ENCODE measurements at regions not wholly inside any gene's neighbourhood (a gene's known extent, or its start where the extent isn't known, plus 50 kb on each side); places are given as distances from the start of the nearest gene placed in this dataset.

GRCh38 chr14:71289536-71289935, 382.3 kb downstream of the PCNX1 start:
- Histone ChIP-seq H3K9me3 (no peaks in the 10 kb centered on the region), H3K4me3 (no peak overlapping the region), H3K36me3 (no peaks in the 10 kb centered on the region), H3K4me1 (replicated peaks) (no peaks in the 10 kb centered on the region), H3K27me3 (replicated peaks; ENCODE audit: insufficient read depth) (no peaks in the 10 kb centered on the region), H3K27ac (no peak overlapping the region)
- no peak for DNase-seq (ENCODE audit: low spot score)
- TF ChIP-seq POLR2AphosphoS5 (IDR thresholded peaks at IDR 0.05) (no peak), CTCF (IDR thresholded peaks at IDR 0.05) (no peak), POLR2A (IDR thresholded peaks at IDR 0.05) (no peak)
- 72% methylated on average over 4 of the region's 4 CpGs for WGBS
- intact Hi-C loops (cut with DNase I) = no loop called here

- Histone ChIP-seq H3K27ac (no peak overlapping the region), H3K9me3 (no peaks in the 10 kb centered on the region), H3K36me3 (no peaks in the 10 kb centered on the region), H3K4me3 (no peak overlapping the region), H3K4me1 (replicated peaks) (no peaks in the 10 kb centered on the region), H3K27me3 (replicated peaks; ENCODE audit: insufficient read depth) (no peaks in the 10 kb centered on the region)
- 80% methylated on average over 6 of the region's 6 CpGs for WGBS
- intact Hi-C loops (cut with DNase I) = no loop called here
- no peak for DNase-seq (ENCODE audit: low spot score)
- TF ChIP-seq CTCF (IDR thresholded peaks at IDR 0.05) = no peak
- no peak for TF ChIP-seq POLR2AphosphoS5 (IDR thresholded peaks at IDR 0.05)
- no peak for TF ChIP-seq POLR2A (IDR thresholded peaks at IDR 0.05)
Measured at GRCh38 chr14:71290301-71290700, 383.0 kb downstream of the PCNX1 start.

- Histone ChIP-seq H3K4me3 (no peak overlapping the region), H3K36me3 (no peaks in the 10 kb centered on the region), H3K9me3 (no peaks in the 10 kb centered on the region), H3K27me3 (replicated peaks; ENCODE audit: insufficient read depth) (no peaks in the 10 kb centered on the region), H3K4me1 (replicated peaks) (no peaks in the 10 kb centered on the region), H3K27ac (no peak overlapping the region)
- DNase-seq (ENCODE audit: low spot score) = no peak
- TF ChIP-seq CTCF (IDR thresholded peaks at IDR 0.05) = no peak
- TF ChIP-seq POLR2AphosphoS5 (IDR thresholded peaks at IDR 0.05) = no peak
- TF ChIP-seq POLR2A (IDR thresholded peaks at IDR 0.05) = no peak
- intact Hi-C loops (cut with DNase I) = no loop called here
- WGBS = 57% methylated on average over 4 of the region's 4 CpGs
Measured at GRCh38 chr14:71290960-71291466, 383.8 kb downstream of the PCNX1 start.

GRCh38 chr14:71296184-71296583, 388.9 kb downstream of the PCNX1 start:
- no peaks in the 10 kb centered on the region for H3K4me1 ChIP-seq (replicated peaks)
- H3K36me3 ChIP-seq = no peaks in the 10 kb centered on the region
- TF ChIP-seq CTCF (IDR thresholded peaks at IDR 0.05) (no peak), POLR2A (IDR thresholded peaks at IDR 0.05) (no peak), POLR2AphosphoS5 (IDR thresholded peaks at IDR 0.05) (no peak)
- no peaks in the 10 kb centered on the region for H3K27me3 ChIP-seq (replicated peaks; ENCODE audit: insufficient read depth)
- no peak for DNase-seq (ENCODE audit: low spot score)
- H3K9me3 ChIP-seq = no peaks in the 10 kb centered on the region
- H3K4me3 ChIP-seq = no peak overlapping the region
- intact Hi-C loops (cut with DNase I) = no loop called here
- H3K27ac ChIP-seq = no peak overlapping the region

- no peak overlapping the region for H3K27ac ChIP-seq
- no peaks in the 10 kb centered on the region for H3K27me3 ChIP-seq (replicated peaks; ENCODE audit: insufficient read depth)
- H3K9me3 ChIP-seq = no peaks in the 10 kb centered on the region
- no peaks in the 10 kb centered on the region for H3K4me1 ChIP-seq (replicated peaks)
- intact Hi-C loops (cut with DNase I) = no loop called here
- TF ChIP-seq POLR2A (IDR thresholded peaks at IDR 0.05) = no peak
- TF ChIP-seq POLR2AphosphoS5 (IDR thresholded peaks at IDR 0.05) = no peak
- no peak for TF ChIP-seq CTCF (IDR thresholded peaks at IDR 0.05)
- 75% methylated on average over 5 of the region's 5 CpGs for WGBS
- H3K36me3 ChIP-seq = no peaks in the 10 kb centered on the region
- no peak overlapping the region for H3K4me3 ChIP-seq
- DNase-seq (ENCODE audit: low spot score) = no peak
Measured at GRCh38 chr14:71300566-71301330, 393.5 kb downstream of the PCNX1 start.

All from prostate gland (tissue), 2 donors.